RWPE1 (cell line): ENCODE measurements at regions not wholly inside any gene's neighbourhood (a gene's known extent, or its start where the extent isn't known, plus 50 kb on each side); places are given as distances from the start of the nearest gene placed in this dataset.

Experiments used
- CTCF ChIA-PET: fragments of 350-600 bp; sonication (Branson Sonifier 250); formaldehyde crosslinking; extraction: SDS; loops from one replicate; lab custom pipeline; 2021; lab: Yijun Ruan, JAX
- POLR2A ChIA-PET: fragments of 400-600 bp; formaldehyde crosslinking; extraction: SDS; loops from one replicate; lab custom pipeline; 2020; ENCODE audit warnings: antibody characterized with exemption; ENCODE audit not compliant: low non-redundant PET; lab: Yijun Ruan, JAX
- DNase-seq: peaks from one replicate; pipeline ENCODE4 v3.0.0; 2012; ENCODE audit warnings: low spot score
- H3K27ac ChIP-seq: fragments of 450-650 bp; 2 replicates; pipeline ENCODE4 v1.5.1; 2017
- CTCF ChIP-seq: fragments of 450-650 bp; conservative IDR thresholded peaks from 2 replicates; pipeline ENCODE4 v1.5.1; 2017; ENCODE audit warnings: low read depth, mild to moderate bottlenecking

GRCh38 chr4:31065086-31065485, 344.9 kb downstream of the PCDH7 start:
- H3K27ac ChIP-seq: no peak overlapping the region
- no peak for DNase-seq
- CTCF ChIA-PET: interaction anchor here (0.7 kb wide), 1 partner anchor 1626 kb away, joined by 5 read pairs; no protein-coding TSS in a partner anchor
- no peak for TF ChIP-seq CTCF
- POLR2A ChIA-PET: no interaction called here

GRCh38 chr4:31068257-31069075, 348.3 kb downstream of the PCDH7 start:
- CTCF ChIA-PET: no interaction called here
- H3K27ac ChIP-seq: no peak overlapping the region
- POLR2A ChIA-PET: no interaction called here
- TF ChIP-seq CTCF: no peak
- no peak for DNase-seq

- CTCF ChIA-PET: no interaction called here
- no peak for TF ChIP-seq CTCF
- POLR2A ChIA-PET: no interaction called here
- no peak for DNase-seq
- no peak overlapping the region for H3K27ac ChIP-seq
Observed at GRCh38 chr4:31069151-31069550, 349.0 kb downstream of the PCDH7 start.

- CTCF ChIA-PET: interaction anchor here (0.7 to 1.0 kb wide), 2 partner anchors 10 to 329 kb away, joined by 3 read pairs; no protein-coding TSS in a partner anchor
- POLR2A ChIA-PET: no interaction called here
- H3K27ac ChIP-seq: no peak overlapping the region
- no peak for TF ChIP-seq CTCF
- no peak for DNase-seq
Observed at GRCh38 chr4:31071508-31072486, 351.6 kb downstream of the PCDH7 start.

GRCh38 chr4:31075969-31076368, 355.8 kb downstream of the PCDH7 start:
- no peak overlapping the region for H3K27ac ChIP-seq
- DNase-seq: no peak
- no peak for TF ChIP-seq CTCF
- ChIA-PET CTCF (interaction anchor here (0.6 kb wide), 1 partner anchor 586 kb away, joined by 3 read pairs; no protein-coding TSS in a partner anchor), POLR2A (no interaction called here)

GRCh38 chr4:31078661-31079060, 358.5 kb downstream of the PCDH7 start:
- CTCF ChIA-PET: no interaction called here
- no peak for DNase-seq
- no peak for TF ChIP-seq CTCF
- no peak overlapping the region for H3K27ac ChIP-seq
- POLR2A ChIA-PET: no interaction called here
